Upper lobe of left lung (tissue), 4 donors: ENCODE measurements at regions not wholly inside any gene's neighbourhood (a gene's known extent, or its start where the extent isn't known, plus 50 kb on each side); places are given as distances from the start of the nearest gene placed in this dataset.

Experiments used
- CTCF ChIP-seq, 6 experiments: fragments of 450-650 bp in 4 of 6; fragments of 200-600 bp in 2 of 6; sonication (generic) in 2 of 6; IDR thresholded peaks; one replicate each; pipeline ENCODE4 v1.5.1; 2016 to 2019; ENCODE audit warnings: antibody characterized with exemption in 6 of 6
- POLR2A ChIP-seq, 4 donors: fragments of 450-650 bp; IDR thresholded peaks; one replicate each; pipeline ENCODE4 v1.5.1; 2016 to 2017; ENCODE audit warnings: antibody characterized with exemption in 4 of 4, mild to moderate bottlenecking in 2 of 4
- POLR2AphosphoS5 ChIP-seq, 2 donors: sonication (generic); formaldehyde crosslinking; IDR thresholded peaks; one replicate each; pipeline ENCODE4 v1.5.1; 2017; ENCODE audit warnings: antibody characterized with exemption in 2 of 2

- TF ChIP-seq CTCF (IDR thresholded peaks at IDR 0.05) (no peak), POLR2AphosphoS5 (IDR thresholded peaks at IDR 0.05) (no peak), POLR2A (IDR thresholded peaks at IDR 0.05) (no peak)
These were observed 108.1 kb downstream of the LRIG3 start for GRCh38 chr12:58812214-58812613.
